Naive thymus-derived CD4-positive, alpha-beta T cell (primary cell): ENCODE measurements at regions not wholly inside any gene's neighbourhood (a gene's known extent, or its start where the extent isn't known, plus 50 kb on each side); places are given as distances from the start of the nearest gene placed in this dataset.
"Not testable (repeated sequence)": the region's sequence is repeated elsewhere in the genome, so short reads cannot be mapped to it uniquely, and the experiment has no call there.

Experiments used
- ATAC-seq: fragments of 150-1000 bp; cut with Tn5 transposase; 2 replicates; pipeline ENCODE4 v1.10.0; 2021; ENCODE audit warnings: mild to moderate bottlenecking, moderate library complexity
- CTCF ChIA-PET: fragments of 350-600 bp; sonication (Branson Sonifier 250); formaldehyde crosslinking; loops from one replicate; lab custom pipeline; 2021; ENCODE audit warnings: antibody characterized with exemption; lab: Charles Lee
- POLR2A ChIA-PET: fragments of 350-600 bp; sonication (Branson Sonifier 250); formaldehyde crosslinking; loops from one replicate; lab custom pipeline; 2021; ENCODE audit warnings: antibody characterized with exemption, inconsistent platforms; lab: Charles Lee
- DNase-seq, 9 donors: peaks; one replicate each; pipeline versions ENCODE4 v3.0.0 to v3.0.0-alpha.2; 2020 to 2022; ENCODE audit warnings: mixed read lengths in 1 of 9
- H3K27ac ChIP-seq: one replicate; pipeline ENCODE4 v1.7.0; 2013; ENCODE audit warnings: mild to moderate bottlenecking, low read depth, low read length, moderate library complexity
- H3K27me3 ChIP-seq, 2 donors: one replicate each; pipeline ENCODE4 v1.7.0; 2013; ENCODE audit warnings: low read length in 2 of 2, mild to moderate bottlenecking in 2 of 2, moderate library complexity in 2 of 2; ENCODE audit not compliant: control insufficient read depth in 2 of 2, insufficient read depth in 2 of 2
- H3K36me3 ChIP-seq, 3 experiments: 1 replicate in 2 of 3; 2 replicates in 1 of 3; pipeline ENCODE4 v1.7.0; 2013; ENCODE audit warnings: low read length in 3 of 3, mild to moderate bottlenecking in 3 of 3, moderate library complexity in 1 of 3; ENCODE audit not compliant: insufficient read depth in 3 of 3, control insufficient read depth in 2 of 3
- H3K4me1 ChIP-seq, 2 donors: one replicate each; pipeline ENCODE4 v1.7.0; 2013; ENCODE audit warnings: low read length in 2 of 2, mild to moderate bottlenecking in 2 of 2, moderate library complexity in 1 of 2; ENCODE audit not compliant: control insufficient read depth in 2 of 2, insufficient read depth in 2 of 2
- H3K4me3 ChIP-seq: 2 replicates; pipeline ENCODE4 v1.7.0; 2013; ENCODE audit warnings: mild to moderate bottlenecking, low read length
- H3K9me3 ChIP-seq, 3 experiments: 1 replicate in 2 of 3; 2 replicates in 1 of 3; pipeline ENCODE4 v1.7.0; 2013; ENCODE audit warnings: low read length in 3 of 3; ENCODE audit not compliant: control insufficient read depth in 2 of 3
- H3K27ac Mint-ChIP-seq, 9 donors: one replicate each; pipeline ENCODE4 v1.8.0; 2020 to 2022; ENCODE audit warnings: mixed read lengths in 9 of 9, mild to moderate bottlenecking in 8 of 9, moderate library complexity in 5 of 9, inconsistent platforms in 2 of 9
- H3K27me3 Mint-ChIP-seq, 5 donors: one replicate each; pipeline ENCODE4 v1.8.0; 2021 to 2022; ENCODE audit warnings: mixed read lengths in 5 of 5, mild to moderate bottlenecking in 1 of 5
- H3K36me3 Mint-ChIP-seq, 5 donors: one replicate each; pipeline ENCODE4 v1.8.0; 2020 to 2022; ENCODE audit warnings: mixed read lengths in 5 of 5, mild to moderate bottlenecking in 3 of 5, inconsistent platforms in 1 of 5
- H3K4me1 Mint-ChIP-seq, 7 donors: one replicate each; pipeline ENCODE4 v1.8.0; 2020 to 2022; ENCODE audit warnings: mixed read lengths in 7 of 7, mild to moderate bottlenecking in 3 of 7, inconsistent platforms in 1 of 7
- H3K4me3 Mint-ChIP-seq, 10 donors: one replicate each; pipeline ENCODE4 v1.8.0; 2020 to 2022; ENCODE audit warnings: mild to moderate bottlenecking in 10 of 10, mixed read lengths in 10 of 10, moderate library complexity in 6 of 10, inconsistent platforms in 2 of 10
- H3K9me3 Mint-ChIP-seq, 11 donors: one replicate each; pipeline ENCODE4 v1.8.0; 2020 to 2022; ENCODE audit warnings: mixed read lengths in 11 of 11, mild to moderate bottlenecking in 4 of 11, inconsistent platforms in 1 of 11, moderate library complexity in 1 of 11
- intact Hi-C, 2 donors: fragments of 100-400 bp; cut with micrococcal nuclease; formaldehyde crosslinking; loops; one replicate each; pipeline ENCODE4 v1.15.1; 2023

DNA sequence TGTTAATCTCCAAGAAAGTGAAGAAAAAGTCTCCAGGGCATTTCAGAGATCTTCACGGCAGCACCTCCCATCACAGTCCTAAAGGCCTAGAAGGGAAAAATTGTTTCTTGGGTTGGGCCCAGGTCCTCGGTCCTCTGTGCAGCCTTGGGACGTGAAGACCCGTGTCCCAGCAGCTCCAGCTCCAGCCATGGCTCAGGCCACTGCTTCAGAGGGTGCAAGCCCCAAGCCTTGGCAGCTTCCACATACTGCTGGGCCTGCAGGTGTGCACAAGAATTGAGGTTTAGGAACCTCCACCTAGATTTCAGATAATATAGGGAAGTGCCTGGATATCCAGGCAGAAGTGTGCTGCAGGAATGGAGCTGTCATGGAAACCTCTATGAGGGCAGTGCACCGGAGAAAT is 176.2 kb upstream of the ZNF322 start:
- H3K27ac Mint-ChIP-seq, H3K36me3 ChIP-seq, POLR2A ChIA-PET, H3K9me3 ChIP-seq, H3K27me3 ChIP-seq, H3K27ac ChIP-seq, CTCF ChIA-PET, H3K36me3 Mint-ChIP-seq, ATAC-seq, DNase-seq, H3K4me1 ChIP-seq, H3K4me3 Mint-ChIP-seq, H3K4me1 Mint-ChIP-seq, intact Hi-C loops, H3K27me3 Mint-ChIP-seq, H3K9me3 Mint-ChIP-seq, H3K4me3 ChIP-seq: not testable (repeated sequence)

DNA sequence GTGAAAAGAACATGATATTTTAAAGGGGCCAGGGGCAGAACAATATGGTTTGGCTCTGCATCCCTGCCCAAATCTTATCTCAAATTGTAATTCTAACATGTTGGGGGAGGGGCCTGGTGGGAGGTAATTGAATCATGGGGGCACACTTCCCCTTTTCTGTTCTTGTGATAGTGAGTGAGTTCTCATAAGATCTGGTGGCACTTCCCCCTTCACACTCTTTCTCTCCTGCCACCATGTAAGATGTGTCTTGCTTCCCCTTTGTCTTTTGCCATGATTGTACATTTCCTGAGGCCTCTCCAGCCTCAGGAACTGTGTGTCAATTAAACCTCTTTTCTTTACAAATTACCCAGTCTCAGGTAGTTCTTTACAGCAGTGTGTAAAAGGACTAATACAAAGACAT is 177.1 kb upstream of the ZNF322 start:
- intact Hi-C loops, H3K9me3 ChIP-seq, POLR2A ChIA-PET, H3K4me1 ChIP-seq, H3K36me3 ChIP-seq, H3K27ac Mint-ChIP-seq, H3K27ac ChIP-seq, H3K27me3 Mint-ChIP-seq, CTCF ChIA-PET, ATAC-seq, H3K27me3 ChIP-seq, H3K4me3 Mint-ChIP-seq, H3K9me3 Mint-ChIP-seq, H3K36me3 Mint-ChIP-seq, DNase-seq, H3K4me1 Mint-ChIP-seq, H3K4me3 ChIP-seq: not testable (repeated sequence)

DNA sequence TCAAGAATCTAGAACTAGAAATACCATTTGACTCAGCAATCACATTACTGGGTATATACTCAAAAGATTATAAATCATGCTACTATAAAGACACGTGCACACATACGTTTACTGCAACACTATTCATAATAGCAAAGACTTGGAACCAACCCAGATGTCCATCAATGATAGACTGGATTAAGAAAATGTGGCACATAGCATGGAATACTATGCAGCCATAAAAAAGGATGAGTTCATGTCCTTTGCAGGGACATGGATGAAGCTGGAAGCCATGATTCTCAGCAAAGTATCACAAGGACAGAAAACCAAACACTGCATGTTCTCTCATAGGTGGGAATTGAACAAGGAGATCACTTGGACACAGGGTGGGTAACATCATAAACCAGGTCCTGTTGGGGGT is 185.3 kb upstream of the ZNF322 start:
- H3K4me1 ChIP-seq, ATAC-seq, H3K27me3 Mint-ChIP-seq, DNase-seq, H3K27ac Mint-ChIP-seq, intact Hi-C loops, H3K4me3 Mint-ChIP-seq, H3K27ac ChIP-seq, POLR2A ChIA-PET, H3K27me3 ChIP-seq, CTCF ChIA-PET, H3K4me3 ChIP-seq, H3K9me3 ChIP-seq, H3K36me3 ChIP-seq, H3K4me1 Mint-ChIP-seq: not testable (repeated sequence)
- H3K36me3 Mint-ChIP-seq: peaks cover 0 to 16% (median 0%) of the 10 kb centered on the region in 5 donors
- H3K9me3 Mint-ChIP-seq: peaks cover 0 to 11% (median 4%) of the 10 kb centered on the region in 11 donors

DNA sequence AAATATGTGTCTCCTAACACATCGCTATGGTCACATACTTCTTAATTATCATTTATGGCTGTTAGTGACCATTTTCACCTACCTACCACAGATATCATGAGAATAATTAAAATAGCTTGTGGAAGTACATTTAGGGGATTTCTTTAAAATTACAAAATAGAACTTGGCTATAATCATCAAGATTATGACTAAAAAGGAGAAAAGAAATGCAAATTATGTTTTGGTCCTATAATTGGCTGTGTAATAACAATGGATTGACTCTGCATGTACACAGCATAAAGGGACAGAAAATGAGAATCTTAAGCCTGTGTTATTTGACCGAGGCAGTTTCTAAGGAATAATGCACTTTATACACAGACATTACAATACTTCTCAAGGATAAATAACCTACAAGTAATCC is 197.7 kb upstream of the ZNF322 start:
- H3K4me1 Mint-ChIP-seq, H3K9me3 ChIP-seq, CTCF ChIA-PET, H3K27ac Mint-ChIP-seq, H3K36me3 Mint-ChIP-seq, H3K36me3 ChIP-seq, POLR2A ChIA-PET, intact Hi-C loops, H3K27ac ChIP-seq, H3K27me3 ChIP-seq, ATAC-seq, DNase-seq, H3K4me1 ChIP-seq, H3K4me3 ChIP-seq, H3K9me3 Mint-ChIP-seq, H3K27me3 Mint-ChIP-seq, H3K4me3 Mint-ChIP-seq: not testable (repeated sequence)

DNA sequence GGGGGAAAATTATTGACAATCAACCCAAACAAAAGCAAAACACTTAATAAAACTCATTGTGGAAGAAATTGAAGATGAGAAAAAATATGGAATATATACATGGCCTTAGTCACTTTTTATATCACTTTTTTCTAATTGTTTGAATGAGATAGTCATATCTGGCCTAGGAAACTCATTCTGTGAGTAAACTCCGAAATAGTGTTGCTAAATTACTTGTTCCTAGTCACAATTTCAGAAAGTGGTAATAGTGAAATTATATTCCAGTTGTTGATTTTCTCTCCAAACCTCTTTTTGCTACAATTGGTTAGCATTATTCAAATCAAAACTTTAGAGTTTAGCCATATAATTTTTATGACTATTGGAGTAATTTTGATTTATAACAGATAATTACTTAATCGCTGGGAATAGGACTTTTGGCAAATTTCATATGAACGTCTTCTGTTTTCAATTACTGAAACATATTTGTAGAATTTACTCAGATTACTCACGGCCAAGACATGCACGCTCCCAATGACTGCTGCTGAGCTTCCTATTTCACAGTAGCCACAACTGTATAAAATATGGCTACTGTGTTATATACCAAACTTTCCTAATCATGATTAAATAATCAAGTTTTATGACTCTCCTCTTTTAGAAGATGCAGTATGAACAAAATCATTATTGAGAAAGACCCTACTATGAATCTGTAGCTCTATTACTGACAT is 199.7 kb upstream of the ZNF322 start:
- H3K9me3 ChIP-seq, intact Hi-C loops, H3K27me3 Mint-ChIP-seq, H3K4me1 ChIP-seq, H3K27me3 ChIP-seq, H3K36me3 ChIP-seq, H3K27ac ChIP-seq, H3K4me1 Mint-ChIP-seq, POLR2A ChIA-PET, H3K9me3 Mint-ChIP-seq, H3K36me3 Mint-ChIP-seq, ATAC-seq, H3K4me3 Mint-ChIP-seq, H3K4me3 ChIP-seq, DNase-seq, H3K27ac Mint-ChIP-seq, CTCF ChIA-PET: not testable (repeated sequence)

DNA sequence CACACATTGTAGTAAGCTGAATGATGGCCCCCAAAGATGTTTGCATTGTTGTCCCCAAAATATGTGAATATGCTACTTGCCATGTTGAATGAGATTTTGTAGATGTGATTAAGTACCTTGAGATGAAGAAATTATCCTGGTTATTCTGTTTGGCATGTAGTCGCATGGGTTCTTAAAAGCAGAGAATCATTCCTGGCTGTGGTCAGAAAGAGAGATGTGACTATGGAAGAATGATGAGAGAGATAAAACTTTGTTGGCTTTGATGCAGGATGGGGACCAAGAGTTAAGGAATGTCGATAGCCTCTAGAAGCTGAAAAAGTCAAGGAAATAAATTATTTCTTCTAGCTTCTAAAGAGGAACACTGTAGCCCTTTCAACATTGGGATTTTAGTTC is 200.2 kb upstream of the ZNF322 start:
- H3K27me3 ChIP-seq, H3K4me1 ChIP-seq, H3K4me3 Mint-ChIP-seq, H3K27ac ChIP-seq, ATAC-seq, H3K36me3 ChIP-seq, H3K27me3 Mint-ChIP-seq, H3K9me3 ChIP-seq, H3K27ac Mint-ChIP-seq, H3K36me3 Mint-ChIP-seq, intact Hi-C loops, H3K4me1 Mint-ChIP-seq, H3K4me3 ChIP-seq, DNase-seq, CTCF ChIA-PET, H3K9me3 Mint-ChIP-seq, POLR2A ChIA-PET: not testable (repeated sequence)

DNA sequence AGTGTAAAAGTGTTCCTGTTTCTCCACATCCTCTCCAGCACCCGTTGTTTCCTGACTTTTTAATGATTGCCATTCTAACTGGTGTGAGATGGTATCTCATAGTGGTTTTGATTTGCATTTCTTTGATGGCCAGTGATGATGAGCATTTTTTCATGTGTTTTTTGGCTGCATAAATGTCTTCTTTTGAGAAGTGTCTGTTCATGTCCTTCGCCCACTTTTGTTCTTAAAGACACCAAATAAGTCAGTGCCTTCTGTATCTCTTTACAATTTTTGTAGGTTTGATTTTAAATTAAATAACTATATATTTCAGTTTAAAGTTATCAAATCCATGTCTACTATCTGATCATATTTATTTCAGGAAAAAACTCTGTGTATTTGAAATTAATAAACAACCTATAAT is 202.4 kb upstream of the ZNF322 start:
- CTCF ChIA-PET, H3K27ac ChIP-seq, H3K36me3 ChIP-seq, DNase-seq, H3K4me3 ChIP-seq, H3K9me3 Mint-ChIP-seq, H3K27ac Mint-ChIP-seq, H3K4me1 ChIP-seq, H3K27me3 Mint-ChIP-seq, H3K4me3 Mint-ChIP-seq, H3K27me3 ChIP-seq, H3K36me3 Mint-ChIP-seq, intact Hi-C loops, ATAC-seq, H3K4me1 Mint-ChIP-seq, POLR2A ChIA-PET, H3K9me3 ChIP-seq: not testable (repeated sequence)
